ENCODE measurements at regions not wholly inside any gene's neighbourhood (a gene's known extent, or its start where the extent isn't known, plus 50 kb on each side); places are given as distances from the start of the nearest gene placed in this dataset.

DNA sequence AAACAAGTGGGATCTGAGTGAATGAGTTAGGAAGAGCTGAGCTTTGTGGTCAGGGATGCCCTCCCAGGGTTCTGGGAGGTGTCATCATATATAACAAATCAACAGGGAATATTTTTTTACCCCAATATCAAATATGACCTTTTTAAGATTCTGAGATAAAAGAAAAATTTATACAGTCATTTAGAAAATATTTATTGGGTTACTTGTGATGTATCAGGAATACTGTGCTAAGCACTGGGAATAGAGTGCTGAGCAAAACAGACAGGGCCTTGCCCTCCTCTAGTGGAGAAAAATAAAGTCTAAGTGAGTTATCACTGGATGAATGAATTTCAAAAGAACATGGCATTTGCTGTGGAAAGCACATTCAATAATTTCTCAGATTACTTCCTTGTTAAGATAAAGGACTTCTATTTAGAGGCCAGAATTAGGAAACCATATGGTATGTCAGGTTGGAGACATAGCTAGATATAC is 102.9 kb downstream of the BOD1 start:
- no peaks in the 10 kb centered on the region for H3K27me3 ChIP-seq
- H3K4me1 ChIP-seq (replicated peaks in 1 of 2): no peaks in the 10 kb centered on the region
- H3K9me3 ChIP-seq (replicated peaks in 1 of 3): no peaks in the 10 kb centered on the region
- no peak for DNase-seq
- H3K4me3 ChIP-seq: no peak overlapping the region
- no peak overlapping the region for H3K27ac ChIP-seq
- H3K36me3 ChIP-seq (replicated peaks in 1 of 2): no peaks in the 10 kb centered on the region
- TF ChIP-seq POLR2A (IDR thresholded peaks at IDR 0.05): no peak
- TF ChIP-seq, protein P1, sequence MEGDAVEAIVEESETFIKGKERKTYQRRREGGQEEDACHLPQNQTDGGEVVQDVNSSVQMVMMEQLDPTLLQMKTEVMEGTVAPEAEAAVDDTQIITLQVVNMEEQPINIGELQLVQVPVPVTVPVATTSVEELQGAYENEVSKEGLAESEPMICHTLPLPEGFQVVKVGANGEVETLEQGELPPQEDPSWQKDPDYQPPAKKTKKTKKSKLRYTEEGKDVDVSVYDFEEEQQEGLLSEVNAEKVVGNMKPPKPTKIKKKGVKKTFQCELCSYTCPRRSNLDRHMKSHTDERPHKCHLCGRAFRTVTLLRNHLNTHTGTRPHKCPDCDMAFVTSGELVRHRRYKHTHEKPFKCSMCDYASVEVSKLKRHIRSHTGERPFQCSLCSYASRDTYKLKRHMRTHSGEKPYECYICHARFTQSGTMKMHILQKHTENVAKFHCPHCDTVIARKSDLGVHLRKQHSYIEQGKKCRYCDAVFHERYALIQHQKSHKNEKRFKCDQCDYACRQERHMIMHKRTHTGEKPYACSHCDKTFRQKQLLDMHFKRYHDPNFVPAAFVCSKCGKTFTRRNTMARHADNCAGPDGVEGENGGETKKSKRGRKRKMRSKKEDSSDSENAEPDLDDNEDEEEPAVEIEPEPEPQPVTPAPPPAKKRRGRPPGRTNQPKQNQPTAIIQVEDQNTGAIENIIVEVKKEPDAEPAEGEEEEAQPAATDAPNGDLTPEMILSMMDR (IDR thresholded peaks at IDR 0.05): no peak
- intact Hi-C loops (cut with DNase I): no loop called here

DNA sequence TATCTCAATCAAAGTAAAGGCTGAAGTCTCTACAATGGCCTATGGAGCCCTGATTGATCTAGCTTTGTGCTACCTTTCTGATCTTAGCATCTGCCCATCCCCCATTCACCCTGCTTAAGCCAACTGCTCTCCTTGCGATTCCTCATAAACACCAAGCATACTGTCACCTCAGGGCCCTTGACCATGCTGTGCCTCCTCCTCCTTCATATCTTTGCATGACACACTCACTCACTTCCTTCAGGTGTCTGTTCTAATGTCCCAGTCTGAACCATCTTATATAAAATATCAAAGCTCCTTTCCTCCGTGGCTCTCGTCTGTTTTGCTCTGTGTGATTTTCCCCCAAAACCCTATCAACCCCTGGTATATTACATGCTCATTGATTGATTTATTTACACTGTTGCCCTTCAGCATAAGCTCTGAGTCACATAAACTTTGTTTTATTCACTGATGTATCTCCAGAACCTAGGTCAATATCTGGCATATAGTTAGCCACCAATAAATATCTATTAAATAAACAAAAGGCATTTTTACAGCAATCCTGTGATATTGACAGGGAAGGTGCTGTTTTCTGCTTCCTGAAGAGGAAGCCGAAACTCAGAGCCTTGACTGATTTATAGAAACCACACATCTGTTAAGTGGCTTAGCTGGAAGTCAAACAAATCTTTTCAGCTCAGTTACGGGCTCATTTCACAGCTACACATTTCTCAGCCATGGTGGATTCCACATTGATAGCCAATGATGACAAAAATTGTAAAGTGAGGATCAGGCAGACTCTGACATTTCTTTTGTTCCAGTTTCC is 103.6 kb downstream of the BOD1 start:
- Histone ChIP-seq H3K9me3 (replicated peaks in 1 of 3) (no peaks in the 10 kb centered on the region), H3K27ac (no peak overlapping the region), H3K27me3 (no peaks in the 10 kb centered on the region), H3K4me1 (replicated peaks in 1 of 2) (no peaks in the 10 kb centered on the region), H3K4me3 (no peak overlapping the region), H3K36me3 (replicated peaks in 1 of 2) (no peaks in the 10 kb centered on the region)
- no peak for DNase-seq
- TF ChIP-seq, protein P1 (IDR thresholded peaks at IDR 0.05): no peak
- no peak for TF ChIP-seq POLR2A (IDR thresholded peaks at IDR 0.05)
- intact Hi-C loops (cut with DNase I): no loop called here
- 59 to 67% (median 64%) methylated on average over 5 of the region's 5 CpGs for WGBS, 4 donors

DNA sequence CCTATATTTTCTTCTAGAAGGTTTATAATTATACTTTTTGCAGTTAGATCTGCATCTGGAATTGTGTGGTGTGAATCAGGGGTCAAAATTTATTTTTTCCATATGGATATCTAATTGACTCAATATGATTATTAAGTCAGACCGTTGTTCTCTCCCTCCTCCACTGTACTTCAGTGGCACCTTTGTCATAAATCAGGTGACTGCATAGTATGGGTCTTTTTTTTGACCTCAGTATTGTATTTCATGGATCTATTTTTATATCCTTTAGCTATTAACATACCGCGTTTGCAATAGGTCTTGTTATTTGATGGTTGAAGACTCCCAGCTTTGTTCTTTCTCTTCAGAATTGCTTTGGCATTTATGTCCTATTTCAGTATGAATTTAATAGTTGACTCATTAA is 107.4 kb downstream of the BOD1 start:
- H3K27me3 ChIP-seq: no peaks in the 10 kb centered on the region
- H3K27ac ChIP-seq: no peak overlapping the region
- 77 to 90% (median 83%) methylated on average over 3 of the region's 3 CpGs for WGBS, 4 donors
- H3K4me1 ChIP-seq (replicated peaks in 1 of 2): no peaks in the 10 kb centered on the region
- no peak overlapping the region for H3K4me3 ChIP-seq
- H3K9me3 ChIP-seq (replicated peaks in 1 of 3): no peaks in the 10 kb centered on the region
- intact Hi-C loops (cut with DNase I): no loop called here
- DNase-seq: no peak
- no peak for TF ChIP-seq POLR2A (IDR thresholded peaks at IDR 0.05)
- TF ChIP-seq, protein P1 (IDR thresholded peaks at IDR 0.05): no peak
- no peaks in the 10 kb centered on the region for H3K36me3 ChIP-seq (replicated peaks in 1 of 2)

- no peaks in the 10 kb centered on the region for H3K4me1 ChIP-seq (replicated peaks in 1 of 2)
- H3K27me3 ChIP-seq: no peaks in the 10 kb centered on the region
- H3K27ac ChIP-seq: no peak overlapping the region
- H3K4me3 ChIP-seq: no peak overlapping the region
- 80 to 84% (median 82%) methylated on average over 5 of the region's 5 CpGs for WGBS, 4 donors
- H3K36me3 ChIP-seq (replicated peaks in 1 of 2): no peaks in the 10 kb centered on the region
- no peak for DNase-seq
- H3K9me3 ChIP-seq (replicated peaks in 1 of 3): no peaks in the 10 kb centered on the region
- intact Hi-C loops (cut with DNase I): no loop called here
- no peak for TF ChIP-seq POLR2A (IDR thresholded peaks at IDR 0.05)
Observed at GRCh38 chr5:173507171-173507570, 109.3 kb downstream of the BOD1 start.

DNA sequence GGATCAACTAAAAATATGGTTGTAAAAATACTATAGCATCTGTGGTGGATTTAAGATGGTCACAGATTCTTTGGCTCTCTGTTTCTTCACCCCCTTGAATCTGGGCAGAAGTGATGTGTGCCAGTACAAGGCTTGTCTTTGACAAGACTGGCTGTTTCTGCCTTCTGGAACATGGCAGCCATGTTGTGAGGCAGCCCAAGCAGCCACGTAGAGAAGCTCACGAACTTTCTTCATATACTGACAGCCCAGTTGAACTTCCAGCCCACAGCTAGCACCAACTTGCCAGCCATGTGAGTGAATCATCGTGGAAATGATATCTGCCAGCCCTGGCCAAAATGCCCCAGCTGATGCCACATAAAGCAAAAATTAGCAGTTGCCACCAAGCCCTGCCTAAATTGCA is 110.8 kb downstream of the BOD1 start:
- intact Hi-C loops (cut with DNase I): no loop called here
- H3K27ac ChIP-seq: no peak overlapping the region
- H3K36me3 ChIP-seq (replicated peaks in 1 of 2): no peaks in the 10 kb centered on the region
- no peaks in the 10 kb centered on the region for H3K4me1 ChIP-seq (replicated peaks in 1 of 2)
- no peak for DNase-seq
- no peaks in the 10 kb centered on the region for H3K27me3 ChIP-seq
- WGBS, 4 donors: 88 to 93% (median 90%) methylated on average over 3 of the region's 3 CpGs
- TF ChIP-seq, protein P1 (IDR thresholded peaks at IDR 0.05): no peak
- no peak for TF ChIP-seq POLR2A (IDR thresholded peaks at IDR 0.05)
- no peaks in the 10 kb centered on the region for H3K9me3 ChIP-seq (replicated peaks in 1 of 3)
- no peak overlapping the region for H3K4me3 ChIP-seq

All from adrenal gland (tissue), 9 donors.